OCI-LY7 (cell line): ENCODE measurements at regions not wholly inside any gene's neighbourhood (a gene's known extent, or its start where the extent isn't known, plus 50 kb on each side); places are given as distances from the start of the nearest gene placed in this dataset.

Experiments
- CTCF ChIP-seq: fragments of 200-600 bp; sonication (generic); conservative IDR thresholded peaks from 2 replicates; pipeline ENCODE4 v1.5.1; 2014; ENCODE audit warnings: mild to moderate bottlenecking, antibody characterized with exemption, low read length, moderate library complexity, mixed read lengths
- EZH2phosphoT487 ChIP-seq: fragments of 200-600 bp; sonication (generic); IDR thresholded peaks from 2 replicates; pipeline ENCODE4 v1.6.1; 2018; ENCODE audit warnings: low read depth, borderline replicate concordance, mild to moderate bottlenecking, mixed run types, antibody characterized with exemption, low read length, moderate library complexity, mixed read lengths

- TF ChIP-seq CTCF (no peak), EZH2phosphoT487 (no peak)
These were observed 704.4 kb upstream of the SLC35B3 start for GRCh38 chr6:9139746-9140145.
